GM19324 (cell line): ENCODE measurements at regions not wholly inside any gene's neighbourhood (a gene's known extent, or its start where the extent isn't known, plus 50 kb on each side); places are given as distances from the start of the nearest gene placed in this dataset.

Experiments used
- ATAC-seq: cut with Tn5 transposase; IDR thresholded peaks from one replicate; pipeline ENCODE4 v1.9.1; 2021; ENCODE audit warnings: mild to moderate bottlenecking, moderate library complexity; ENCODE audit not compliant: unreplicated experiment, low FRiP score

DNA sequence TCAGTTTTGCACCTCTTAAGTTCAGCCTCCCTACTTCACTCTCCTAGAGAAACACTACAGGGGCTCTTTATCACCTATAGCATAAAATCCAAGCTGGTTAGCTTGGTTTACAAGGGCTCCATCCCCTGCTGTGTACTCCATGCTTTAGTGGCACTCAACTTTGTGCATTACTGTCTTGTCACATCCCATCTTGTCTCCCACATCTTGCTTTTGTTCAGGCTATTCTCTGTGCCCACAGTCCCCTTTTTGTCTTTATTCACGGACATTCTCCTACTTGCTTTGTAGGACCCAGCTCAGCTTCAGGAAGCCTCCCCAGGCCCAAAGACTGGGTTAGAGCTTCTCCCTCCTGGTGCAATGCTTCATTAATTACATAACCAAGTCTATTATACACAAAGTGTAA lies 107.9 kb upstream of the SPACA1 start:
- ATAC-seq = no peak

DNA sequence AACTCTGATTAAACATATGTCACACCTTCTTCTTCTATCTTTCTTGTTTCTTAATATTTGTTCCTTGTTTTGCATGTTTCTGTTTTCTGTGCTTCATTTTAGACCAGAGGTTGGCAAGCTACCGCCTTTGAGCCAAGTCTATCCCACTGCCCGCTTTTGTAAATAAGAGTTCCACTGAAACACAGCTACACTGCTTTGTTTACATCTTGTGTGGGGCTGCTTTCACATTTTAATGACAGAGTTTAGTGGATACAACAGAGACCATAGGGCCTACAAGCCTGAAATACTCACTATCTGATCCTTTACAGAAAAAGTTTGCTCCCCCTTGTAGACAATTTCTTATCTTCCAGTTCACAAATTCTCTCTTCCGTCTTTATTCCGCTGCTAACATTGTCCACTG lies 109.4 kb upstream of the SPACA1 start:
- ATAC-seq = no peak

GRCh38 chr6:87936065-87936464 lies 111.6 kb upstream of the SPACA1 start:
- ATAC-seq = no peak

DNA sequence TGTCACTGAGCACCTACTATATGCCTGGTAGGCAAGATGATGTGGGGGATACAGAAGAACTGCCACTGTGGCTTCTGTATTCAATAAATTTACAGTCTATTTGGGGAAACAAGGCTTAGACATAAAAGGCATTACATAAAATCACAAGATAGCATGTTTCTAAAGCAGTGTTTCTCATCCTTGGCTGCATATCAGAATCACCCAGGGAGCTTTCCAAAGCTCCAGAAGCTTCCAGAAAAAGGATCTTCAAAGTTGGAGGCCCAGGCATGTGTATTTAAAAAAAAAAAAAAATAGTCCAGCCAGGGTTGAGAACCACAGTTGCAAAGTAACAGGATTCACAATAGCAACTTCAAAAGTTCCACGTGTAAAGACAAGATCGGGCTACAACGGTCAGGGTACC lies 112.4 kb upstream of the SPACA1 start:
- ATAC-seq = no peak

DNA sequence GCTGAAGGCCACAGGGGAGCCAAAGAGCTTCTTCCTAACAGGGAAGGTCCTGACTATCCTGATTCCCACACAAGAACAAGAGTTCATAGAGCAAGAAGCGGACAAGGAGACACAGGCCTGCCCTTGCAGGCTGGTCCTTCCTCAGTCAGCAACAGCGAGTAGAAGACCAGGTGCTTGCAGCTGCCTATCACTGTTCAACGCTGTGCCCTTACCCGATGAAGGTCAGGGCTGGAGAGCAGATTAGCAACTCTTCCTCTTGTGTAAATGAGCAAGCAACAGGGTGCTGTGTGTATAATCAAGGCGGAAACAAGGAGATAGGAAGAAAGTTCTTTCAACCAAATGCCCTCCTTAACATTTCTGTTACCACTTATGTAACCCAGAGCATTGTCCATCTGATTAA lies 115.3 kb upstream of the SPACA1 start:
- no peak for ATAC-seq

DNA sequence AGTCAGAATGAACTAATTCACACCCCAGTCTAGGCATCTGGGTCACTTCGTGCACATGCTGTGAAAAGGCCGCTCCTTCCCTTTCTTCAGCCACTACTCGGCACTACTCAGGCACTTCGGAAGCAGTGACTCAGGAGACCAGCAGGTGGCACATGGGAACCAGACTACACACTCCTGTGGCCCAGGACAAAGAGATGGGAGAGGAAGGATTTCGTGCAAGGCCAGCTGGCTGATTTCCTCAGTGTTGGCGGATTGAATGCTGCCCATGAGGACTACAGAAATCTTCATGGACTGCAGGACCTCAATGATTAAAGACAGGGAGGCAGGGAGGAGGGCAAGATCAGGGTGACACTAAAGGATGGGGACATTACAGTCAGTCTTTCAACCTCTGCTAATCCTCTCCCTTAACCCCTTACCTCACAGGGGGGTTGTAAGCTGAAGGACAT lies 117.8 kb upstream of the SPACA1 start:
- peak; percentile 58 for ATAC-seq

- ATAC-seq = no peak
Measured at GRCh38 chr6:87926687-87927086, 121.0 kb upstream of the SPACA1 start.

DNA sequence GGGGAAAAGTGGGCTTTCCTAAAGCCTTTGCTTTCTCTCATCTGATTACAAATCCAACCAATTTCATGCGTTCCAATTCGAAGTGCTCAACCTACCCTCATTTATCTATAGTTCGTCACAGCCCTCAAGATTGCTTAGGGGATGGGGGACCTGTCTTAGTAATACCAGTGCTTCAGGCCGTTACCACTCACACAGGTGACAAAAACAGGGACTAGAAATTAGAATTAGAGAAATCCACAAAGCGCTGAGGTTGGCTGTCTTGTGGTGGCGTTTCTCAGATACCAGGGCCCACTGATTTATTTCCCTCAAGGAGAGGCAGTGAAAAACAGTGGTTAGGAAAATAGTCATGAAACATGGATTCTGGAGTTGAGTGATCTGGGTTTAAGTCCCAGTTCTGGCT lies 121.6 kb upstream of the SPACA1 start:
- no peak for ATAC-seq

DNA sequence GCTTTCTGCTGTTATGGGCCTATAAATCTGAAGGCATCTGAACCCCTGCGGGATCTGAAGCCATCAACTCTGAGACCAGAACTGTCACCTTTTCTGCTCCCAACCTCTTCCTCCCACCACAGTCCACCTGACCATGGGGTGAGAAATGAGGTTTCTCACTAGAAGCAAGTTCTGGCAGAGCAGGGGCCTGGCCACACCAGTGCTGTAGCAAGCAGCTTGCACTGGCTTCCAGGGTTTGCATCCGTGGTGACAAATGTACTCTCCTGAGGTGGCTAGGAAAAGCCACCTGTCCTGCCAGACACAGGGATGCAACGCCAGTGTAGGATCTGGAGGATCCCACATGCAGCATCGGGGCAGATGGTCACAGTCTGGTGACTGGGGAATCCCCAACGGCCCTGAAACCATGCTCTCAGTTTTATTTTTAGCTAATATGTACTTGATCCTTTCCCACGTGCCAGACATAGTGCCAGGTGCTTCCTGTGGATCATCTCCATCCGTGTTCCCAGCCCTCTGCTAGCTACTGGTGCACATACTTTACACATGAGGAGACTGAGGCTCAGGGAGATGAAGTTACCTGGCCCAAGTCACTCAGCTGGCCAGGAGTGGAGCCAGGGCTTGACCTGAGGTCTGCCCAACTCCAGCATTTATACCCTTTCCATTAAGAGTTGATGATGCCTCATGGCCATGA lies 122.1 kb upstream of the SPACA1 start:
- peak; percentile 62 for ATAC-seq

- no peak for ATAC-seq
Measured at GRCh38 chr6:87923389-87924050, 124.1 kb upstream of the SPACA1 start.

GRCh38 chr6:87922947-87923330 lies 124.7 kb upstream of the SPACA1 start:
- ATAC-seq = peak; percentile 58

DNA sequence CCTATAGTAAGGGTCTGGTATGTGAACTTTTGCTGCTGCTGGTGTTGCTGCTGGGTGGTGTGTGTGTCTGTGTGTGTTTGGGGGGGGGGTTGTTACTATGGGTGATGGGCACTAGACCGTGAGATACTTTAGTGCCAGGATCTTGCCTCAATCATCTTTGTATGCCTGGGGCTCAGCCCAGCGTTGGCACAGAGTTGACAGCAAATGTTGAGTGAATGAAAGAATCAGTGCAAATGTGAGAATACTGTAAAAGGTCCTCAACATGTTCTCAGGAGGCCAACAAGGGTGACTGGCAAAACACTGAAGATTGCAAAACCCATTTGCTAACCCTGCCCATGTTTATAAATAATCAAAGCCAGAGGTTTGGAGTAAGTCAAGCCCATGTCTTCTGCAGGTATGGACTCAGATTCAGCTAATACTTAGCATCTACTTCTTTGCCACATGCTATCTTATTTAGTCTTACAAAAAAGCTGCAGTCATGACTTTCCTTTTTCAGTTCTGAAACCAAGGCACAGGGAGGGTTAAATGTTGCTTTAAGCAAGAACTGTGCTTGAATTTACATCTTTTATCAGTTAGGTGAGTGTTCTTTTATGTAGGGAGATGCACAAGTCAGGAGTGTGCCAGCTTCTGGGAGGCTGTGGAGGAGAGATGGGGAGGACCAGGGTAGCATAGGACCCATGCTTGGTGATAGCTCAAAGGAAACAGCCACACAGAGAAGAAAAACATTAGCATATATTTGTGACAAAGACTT lies 125.3 kb upstream of the SPACA1 start:
- ATAC-seq = peak; percentile 4

DNA sequence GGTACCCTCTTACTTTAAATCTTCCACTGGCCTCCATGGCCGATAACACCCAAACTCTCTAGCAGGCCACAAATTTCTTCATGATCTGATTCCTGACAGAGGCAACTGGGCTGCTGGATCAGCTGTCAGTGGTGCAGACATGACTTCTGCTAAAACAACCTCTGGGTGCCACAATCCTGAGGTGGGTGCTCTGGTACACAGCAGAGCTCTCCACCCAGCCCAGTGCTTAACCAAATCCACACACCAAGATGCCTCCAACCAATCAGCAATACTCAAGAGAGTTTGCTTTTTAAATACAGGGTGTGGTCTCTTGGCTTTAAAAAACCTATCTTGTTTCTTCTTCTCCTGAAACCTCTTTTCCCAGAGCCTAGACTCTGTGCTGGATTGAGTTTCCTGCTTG lies 126.6 kb upstream of the SPACA1 start:
- no peak for ATAC-seq

DNA sequence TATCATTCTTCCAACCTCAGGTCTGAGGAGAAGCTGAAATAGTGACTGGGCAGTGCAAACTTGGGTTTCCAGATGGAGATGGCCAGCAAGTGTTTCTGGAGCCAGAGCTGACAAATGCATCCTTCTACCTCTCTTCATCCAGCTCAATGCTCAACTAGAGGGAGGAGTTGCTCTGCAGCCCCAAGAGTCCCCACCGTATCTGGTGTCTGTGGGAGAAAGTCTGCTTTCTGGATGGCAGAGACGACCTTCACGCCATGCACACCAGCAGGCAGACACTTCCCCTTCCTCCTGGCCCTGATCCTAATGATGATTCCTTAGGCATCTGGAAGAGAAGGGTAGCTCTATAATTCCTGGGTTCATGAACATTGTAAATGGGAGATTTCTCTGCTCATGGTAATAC lies 127.4 kb upstream of the SPACA1 start:
- ATAC-seq = no peak

DNA sequence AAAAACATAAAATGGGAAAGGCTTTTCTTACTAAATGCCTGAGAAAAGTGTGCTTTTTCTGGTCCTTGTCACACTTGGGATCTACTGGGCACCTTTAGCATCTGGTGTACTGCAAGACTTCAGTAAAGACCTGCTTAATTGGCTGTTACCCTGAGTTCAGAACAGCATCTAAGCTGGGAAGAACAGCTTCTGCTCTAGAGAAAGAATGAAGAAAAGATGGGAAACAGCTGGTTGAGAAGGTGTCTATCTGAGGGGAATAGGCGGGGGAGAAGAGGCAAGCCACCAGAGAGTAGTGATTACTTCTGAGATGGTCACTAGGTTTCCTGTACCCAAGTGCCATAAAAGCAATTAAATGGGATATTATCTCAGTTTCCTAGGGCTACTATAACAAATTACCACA lies 128.2 kb upstream of the SPACA1 start:
- no peak for ATAC-seq

DNA sequence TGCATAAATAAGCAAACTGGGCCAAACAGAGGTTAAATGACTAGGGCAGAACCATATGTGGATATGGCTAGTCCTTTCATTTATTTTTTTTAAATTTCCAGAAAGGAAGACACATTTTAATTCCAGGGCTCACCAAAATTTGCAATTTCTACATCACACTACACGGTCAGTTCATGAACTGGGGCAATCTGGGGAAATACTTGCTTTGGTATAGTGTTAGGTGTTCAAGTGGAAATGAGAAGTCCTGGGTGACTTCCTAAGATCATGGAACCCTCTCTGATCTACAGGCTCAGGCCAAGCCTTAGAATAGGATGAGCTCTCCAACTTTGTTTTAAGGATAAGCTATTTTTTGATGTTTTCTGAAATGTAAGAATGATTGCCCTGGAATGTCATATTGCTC lies 128.6 kb upstream of the SPACA1 start:
- no peak for ATAC-seq

DNA sequence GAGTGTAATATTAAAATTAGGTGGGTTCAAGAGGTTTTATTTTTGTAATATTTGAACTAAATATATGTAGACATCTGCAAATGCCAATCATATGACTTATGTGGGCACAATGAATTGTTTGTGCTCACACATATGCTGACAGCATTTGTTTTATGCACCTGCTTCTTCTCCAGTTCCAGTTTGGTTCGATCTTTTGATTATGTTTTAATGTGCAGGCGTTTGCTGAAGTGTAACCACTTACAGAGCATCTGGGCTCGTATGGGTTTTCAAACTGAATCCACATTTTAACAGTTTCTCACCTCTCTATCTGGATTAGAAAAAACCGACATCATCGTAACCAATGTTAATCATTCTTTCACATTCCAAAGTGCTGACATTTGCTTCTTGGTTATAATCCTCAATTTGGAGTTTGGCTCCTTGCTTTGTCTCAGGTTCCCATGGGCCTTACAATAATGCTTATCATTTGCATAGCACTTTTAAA lies 129.1 kb upstream of the SPACA1 start:
- no peak for ATAC-seq

- ATAC-seq = no peak
Measured at GRCh38 chr6:87917886-87918285, 129.8 kb upstream of the SPACA1 start.

GRCh38 chr6:87916446-87916845 lies 131.2 kb upstream of the SPACA1 start:
- ATAC-seq = no peak

DNA sequence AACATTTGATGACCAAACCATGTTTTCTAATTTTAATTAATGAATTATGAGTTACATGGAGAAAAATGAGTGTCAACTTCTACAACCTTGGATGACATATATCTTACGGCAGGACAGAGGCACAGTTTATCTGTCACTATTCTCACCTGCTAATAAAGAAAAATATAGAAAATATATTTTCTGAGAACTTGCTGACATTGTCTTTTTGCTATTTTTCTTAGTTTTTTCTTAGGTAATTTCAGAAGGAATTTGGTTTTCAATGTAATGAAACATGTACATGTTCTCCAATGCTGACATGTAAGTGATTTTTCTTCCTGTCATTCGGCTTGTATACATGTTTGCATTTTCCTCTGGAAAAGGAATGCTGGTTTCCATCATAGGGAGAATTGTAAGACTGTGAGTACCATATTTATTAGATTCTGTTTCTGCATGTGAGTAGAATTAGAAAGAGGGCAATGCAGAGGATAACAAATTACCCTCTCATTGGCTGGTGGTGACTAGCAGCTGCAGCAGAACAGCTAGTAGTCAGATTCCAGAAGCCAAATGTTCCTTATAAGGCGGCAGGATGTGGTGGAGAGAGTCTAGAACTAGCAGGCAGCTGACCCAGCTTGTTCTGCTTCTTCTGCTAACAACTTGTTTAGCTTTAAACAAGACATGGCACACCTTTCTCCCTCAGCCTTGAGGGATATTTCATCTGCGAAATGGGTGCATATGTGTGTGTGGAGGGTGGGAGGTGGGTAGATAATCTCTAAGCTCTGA lies 132.8 kb upstream of the SPACA1 start:
- peak; percentile 53 for ATAC-seq

DNA sequence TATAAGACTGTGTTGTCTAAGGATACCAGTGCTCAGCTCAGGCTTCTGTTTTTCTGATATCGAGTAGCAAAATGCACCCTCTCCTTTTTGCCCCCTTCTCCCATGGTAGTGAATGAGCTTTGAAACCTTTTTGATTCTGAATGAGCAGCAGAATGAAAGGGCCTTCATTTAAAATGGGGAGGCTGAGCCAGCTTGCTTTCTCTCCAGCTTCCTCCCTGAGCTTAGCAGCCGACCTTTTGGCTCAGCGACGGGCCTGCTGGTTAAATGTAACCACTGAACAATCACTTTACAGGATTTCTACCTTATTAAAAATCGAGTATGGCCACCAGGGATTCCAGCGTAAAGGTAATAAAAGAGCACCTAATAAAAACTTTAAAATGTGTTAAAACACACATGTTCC lies 133.7 kb upstream of the SPACA1 start:
- no peak for ATAC-seq
